ENCODE measurements at regions not wholly inside any gene's neighbourhood (a gene's known extent, or its start where the extent isn't known, plus 50 kb on each side); places are given as distances from the start of the nearest gene placed in this dataset.
"Not testable (repeated sequence)": the region's sequence is repeated elsewhere in the genome, so short reads cannot be mapped to it uniquely, and the experiment has no call there.

DNA sequence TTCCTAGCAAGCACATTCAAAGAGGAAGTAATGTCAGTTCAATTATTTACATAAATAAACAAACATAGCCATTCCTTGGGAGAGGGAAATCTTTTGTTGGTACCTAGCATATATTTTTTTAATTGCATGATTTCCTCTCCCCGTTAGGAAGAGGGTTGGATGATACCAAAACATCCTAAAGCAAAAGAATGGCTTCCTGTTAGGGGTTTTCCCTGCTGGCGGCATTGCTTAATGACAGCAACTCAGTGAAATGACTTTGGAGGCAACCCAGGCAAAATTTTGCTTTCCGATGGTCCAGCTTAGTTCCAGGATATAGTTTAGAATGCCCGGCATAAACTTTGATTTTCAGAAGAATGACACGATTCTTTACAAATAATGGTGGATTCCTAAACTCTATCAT is 73.2 kb downstream of the MAT2B start:
- H3K4me1 Mint-ChIP-seq = no peaks in the 10 kb centered on the region
- H3K4me3 ChIP-seq (ENCODE audit: low read length) = no peak overlapping the region
- no peaks in the 10 kb centered on the region for H3K9me3 ChIP-seq (ENCODE audit: control insufficient read depth, insufficient read depth, low read length)
- H3K27ac ChIP-seq (ENCODE audit: low read length) = no peak overlapping the region
- no peaks in the 10 kb centered on the region for H3K9me3 Mint-ChIP-seq
- ATAC-seq (no peak), DNase-seq (no peak)
- TF ChIP-seq, protein P1, sequence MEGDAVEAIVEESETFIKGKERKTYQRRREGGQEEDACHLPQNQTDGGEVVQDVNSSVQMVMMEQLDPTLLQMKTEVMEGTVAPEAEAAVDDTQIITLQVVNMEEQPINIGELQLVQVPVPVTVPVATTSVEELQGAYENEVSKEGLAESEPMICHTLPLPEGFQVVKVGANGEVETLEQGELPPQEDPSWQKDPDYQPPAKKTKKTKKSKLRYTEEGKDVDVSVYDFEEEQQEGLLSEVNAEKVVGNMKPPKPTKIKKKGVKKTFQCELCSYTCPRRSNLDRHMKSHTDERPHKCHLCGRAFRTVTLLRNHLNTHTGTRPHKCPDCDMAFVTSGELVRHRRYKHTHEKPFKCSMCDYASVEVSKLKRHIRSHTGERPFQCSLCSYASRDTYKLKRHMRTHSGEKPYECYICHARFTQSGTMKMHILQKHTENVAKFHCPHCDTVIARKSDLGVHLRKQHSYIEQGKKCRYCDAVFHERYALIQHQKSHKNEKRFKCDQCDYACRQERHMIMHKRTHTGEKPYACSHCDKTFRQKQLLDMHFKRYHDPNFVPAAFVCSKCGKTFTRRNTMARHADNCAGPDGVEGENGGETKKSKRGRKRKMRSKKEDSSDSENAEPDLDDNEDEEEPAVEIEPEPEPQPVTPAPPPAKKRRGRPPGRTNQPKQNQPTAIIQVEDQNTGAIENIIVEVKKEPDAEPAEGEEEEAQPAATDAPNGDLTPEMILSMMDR (IDR thresholded peaks at IDR 0.05) = no peak
- H3K4me1 ChIP-seq (ENCODE audit: control insufficient read depth, insufficient read depth, low read length) = no peaks in the 10 kb centered on the region
- no peaks in the 10 kb centered on the region for H3K36me3 ChIP-seq (ENCODE audit: control insufficient read depth, insufficient read depth, low read length)
- H3K4me3 Mint-ChIP-seq = no peak overlapping the region
- intact Hi-C loops (cut with micrococcal nuclease) = no loop called here
- no peaks in the 10 kb centered on the region for H3K27me3 ChIP-seq (ENCODE audit: control insufficient read depth, insufficient read depth, low read length)
- no peak overlapping the region for H3K27ac Mint-ChIP-seq
- 86% methylated on average over 5 of the region's 5 CpGs for WGBS (ENCODE audit: insufficient coverage)
- H3K36me3 Mint-ChIP-seq = no peaks in the 10 kb centered on the region
- peaks cover 8 to 34% of the 10 kb centered on the region in 2 donors for H3K27me3 Mint-ChIP-seq (ENCODE audit: low read depth in 2 of 2)

DNA sequence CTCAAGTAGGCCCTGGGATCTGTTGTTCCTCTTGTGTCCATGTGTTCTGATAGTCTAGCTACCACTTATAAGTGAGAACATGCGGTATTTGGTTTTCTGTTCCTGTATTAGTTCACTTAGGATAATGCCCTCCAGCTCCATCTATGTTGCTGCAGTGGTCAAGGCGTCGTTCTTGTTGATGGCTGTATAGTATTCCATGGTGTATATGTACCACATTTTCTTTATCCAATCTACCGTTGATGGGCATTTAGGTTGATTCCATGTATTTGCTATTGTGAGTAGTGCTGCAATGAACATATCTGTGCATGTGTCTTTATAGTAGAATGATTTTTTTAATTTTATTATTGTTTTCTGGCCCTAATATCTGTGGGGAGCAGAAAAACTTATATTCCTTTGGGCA is 74.3 kb downstream of the MAT2B start:
- Histone ChIP-seq H3K9me3 (ENCODE audit: control insufficient read depth, insufficient read depth, low read length) (no peaks in the 10 kb centered on the region), H3K36me3 (ENCODE audit: control insufficient read depth, insufficient read depth, low read length) (no peaks in the 10 kb centered on the region), H3K4me1 (ENCODE audit: control insufficient read depth, insufficient read depth, low read length) (no peaks in the 10 kb centered on the region), H3K27ac (ENCODE audit: low read length) (no peak overlapping the region), H3K27me3 (ENCODE audit: control insufficient read depth, insufficient read depth, low read length) (no peaks in the 10 kb centered on the region), H3K4me3 (ENCODE audit: low read length) (no peak overlapping the region)
- no peak overlapping the region for H3K4me3 Mint-ChIP-seq
- H3K9me3 Mint-ChIP-seq = no peaks in the 10 kb centered on the region
- DNase-seq (no peak), ATAC-seq (no peak)
- peaks cover 8 to 26% of the 10 kb centered on the region in 2 donors for H3K27me3 Mint-ChIP-seq (ENCODE audit: low read depth in 2 of 2)
- no peaks in the 10 kb centered on the region for H3K36me3 Mint-ChIP-seq
- intact Hi-C loops (cut with micrococcal nuclease) = no loop called here
- H3K4me1 Mint-ChIP-seq = no peaks in the 10 kb centered on the region
- H3K27ac Mint-ChIP-seq = no peak overlapping the region
- WGBS (ENCODE audit: insufficient coverage) = 94% methylated on average over 4 of the region's 4 CpGs
- TF ChIP-seq, protein P1 (IDR thresholded peaks at IDR 0.05) = no peak

DNA sequence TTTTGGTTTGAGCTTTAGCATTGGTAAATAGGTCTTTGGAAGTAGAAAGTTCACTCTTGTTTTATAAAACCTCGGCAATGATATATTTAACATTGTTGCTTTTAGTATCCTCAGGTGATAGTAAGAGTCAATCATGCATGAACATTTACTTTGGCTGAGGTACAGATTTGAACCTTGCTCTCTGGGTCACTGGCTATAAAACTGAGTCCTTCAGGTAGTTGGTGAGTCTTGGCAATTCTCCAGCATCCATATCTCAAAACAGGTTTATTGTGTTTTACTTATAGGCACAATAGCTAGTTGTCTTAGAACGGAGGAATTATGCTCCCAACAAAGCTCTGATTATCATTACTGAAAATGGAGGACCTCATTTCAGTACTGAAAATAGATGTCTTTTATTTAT is 75.1 kb downstream of the MAT2B start:
- H3K27me3 ChIP-seq (ENCODE audit: control insufficient read depth, insufficient read depth, low read length) = no peaks in the 10 kb centered on the region
- ATAC-seq = no peak
- no peaks in the 10 kb centered on the region for H3K4me1 ChIP-seq (ENCODE audit: control insufficient read depth, insufficient read depth, low read length)
- Mint-ChIP-seq H3K36me3 (no peaks in the 10 kb centered on the region), H3K27ac (no peak overlapping the region), H3K4me3 (no peak overlapping the region), H3K27me3 (ENCODE audit: low read depth in 2 of 2) (peaks cover 8 to 18% of the 10 kb centered on the region in 2 donors), H3K9me3 (no peaks in the 10 kb centered on the region), H3K4me1 (no peaks in the 10 kb centered on the region)
- intact Hi-C loops (cut with micrococcal nuclease) = no loop called here
- H3K27ac ChIP-seq (ENCODE audit: low read length) = no peak overlapping the region
- no peak for DNase-seq
- TF ChIP-seq, protein P1 (IDR thresholded peaks at IDR 0.05) = no peak
- H3K36me3 ChIP-seq (ENCODE audit: control insufficient read depth, insufficient read depth, low read length) = no peaks in the 10 kb centered on the region
- 94% methylated on average over 2 of the region's 2 CpGs for WGBS (ENCODE audit: insufficient coverage)
- no peak overlapping the region for H3K4me3 ChIP-seq (ENCODE audit: low read length)
- H3K9me3 ChIP-seq (ENCODE audit: control insufficient read depth, insufficient read depth, low read length) = no peaks in the 10 kb centered on the region

DNA sequence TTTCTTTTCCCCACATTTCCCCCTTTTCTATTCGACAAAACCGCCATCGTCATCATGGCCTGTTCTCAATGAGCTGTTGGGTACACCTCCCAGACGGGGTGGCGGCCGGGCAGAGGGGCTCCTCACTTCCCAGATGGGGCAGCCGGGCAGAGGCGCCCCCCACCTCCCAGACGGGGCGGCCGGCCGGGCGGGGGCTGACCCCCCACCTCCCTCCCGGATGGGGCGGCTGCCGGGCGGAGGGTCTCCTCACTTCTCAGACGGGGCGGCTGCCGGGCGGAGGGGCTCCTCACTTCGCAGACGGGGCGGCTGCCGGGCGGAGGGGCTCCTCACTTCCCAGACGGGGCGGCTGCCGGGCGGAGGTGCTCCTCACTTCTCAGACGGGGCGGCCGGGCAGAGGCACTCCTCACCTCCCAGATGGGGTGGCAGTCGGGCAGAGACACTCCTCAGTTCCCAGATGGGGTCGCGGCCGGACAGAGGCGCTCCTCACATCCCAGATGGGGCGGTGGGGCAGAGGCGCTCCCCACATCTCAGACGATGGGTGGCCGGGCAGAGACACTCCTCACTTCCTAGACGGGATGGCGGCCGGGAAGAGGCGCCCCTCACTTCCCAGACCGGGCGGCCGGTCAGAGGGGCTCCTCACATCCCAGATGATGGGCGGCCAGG is 78.2 kb downstream of the MAT2B start:
- intact Hi-C loops (cut with micrococcal nuclease); H3K36me3 ChIP-seq (ENCODE audit: control insufficient read depth, insufficient read depth, low read length); H3K4me3 Mint-ChIP-seq; H3K27me3 Mint-ChIP-seq (ENCODE audit: low read depth in 2 of 2); H3K9me3 Mint-ChIP-seq; ATAC-seq; H3K9me3 ChIP-seq (ENCODE audit: control insufficient read depth, insufficient read depth, low read length); H3K4me1 Mint-ChIP-seq; H3K4me3 ChIP-seq (ENCODE audit: low read length); H3K36me3 Mint-ChIP-seq; H3K27ac ChIP-seq (ENCODE audit: low read length); H3K27ac Mint-ChIP-seq; H3K4me1 ChIP-seq (ENCODE audit: control insufficient read depth, insufficient read depth, low read length); DNase-seq; H3K27me3 ChIP-seq (ENCODE audit: control insufficient read depth, insufficient read depth, low read length): not testable (repeated sequence)
- 94% methylated on average over 26 of the region's 50 CpGs for WGBS (ENCODE audit: insufficient coverage)

All from natural killer cell (primary cell).